Erythroblast (primary cell): ENCODE measurements at regions not wholly inside any gene's neighbourhood (a gene's known extent, or its start where the extent isn't known, plus 50 kb on each side); places are given as distances from the start of the nearest gene placed in this dataset.

Experiments
- DNase-seq, 2 experiments: peaks; one replicate each; lab custom pipeline; 2025; lab: John Stamatoyannopoulos, UW
- GATA1 ChIP-seq: IDR thresholded peaks from 2 replicates; pipeline ENCODE4 v1.6.1; 2011; ENCODE audit warnings: low read depth, mild to moderate bottlenecking, control low read depth, low read length, moderate library complexity
- POLR2A ChIP-seq: IDR thresholded peaks from 2 replicates; pipeline ENCODE4 v1.6.1; 2011; ENCODE audit warnings: mild to moderate bottlenecking, low read length

DNA sequence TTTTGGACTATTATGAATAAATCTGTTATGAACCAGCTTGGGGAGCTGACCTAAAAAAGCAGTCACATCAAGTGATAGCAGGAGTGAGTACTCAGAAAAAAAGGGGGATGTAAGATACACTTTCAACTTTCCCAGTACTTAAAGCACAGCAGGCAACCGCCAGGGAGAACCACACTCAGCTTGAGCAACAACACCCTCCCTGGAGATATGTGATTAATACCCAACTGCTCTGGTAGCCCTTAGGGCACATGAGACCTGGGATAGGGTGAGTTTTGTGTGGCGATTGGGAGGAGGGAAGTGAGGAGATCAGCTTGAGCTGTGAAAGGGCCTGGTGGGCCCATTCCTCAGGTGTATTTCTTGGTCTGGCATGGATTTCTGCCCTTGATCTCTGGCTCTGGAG, 220.3 kb upstream of the SFRP2 start:
- TF ChIP-seq POLR2A (no peak), GATA1 (no peak)
- DNase-seq = no peak

DNA sequence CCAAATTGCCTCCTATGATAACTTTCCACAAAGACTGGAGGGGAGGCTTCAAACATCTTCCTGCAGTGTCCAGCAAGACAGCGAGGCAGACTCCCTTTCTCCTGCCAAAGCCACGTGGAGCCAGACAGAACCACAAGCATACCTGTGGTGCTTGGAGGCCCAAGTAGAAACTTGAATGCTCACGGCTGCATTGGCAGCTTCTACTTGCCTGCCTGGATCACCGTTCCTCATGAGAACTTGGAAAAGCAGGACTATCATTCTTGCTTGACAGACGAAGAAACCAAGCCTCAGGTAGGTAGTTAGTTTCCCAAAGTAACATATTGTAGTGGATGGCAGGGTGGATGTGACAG, 216.3 kb upstream of the SFRP2 start:
- TF ChIP-seq POLR2A = no peak
- no peak for TF ChIP-seq GATA1
- no peak for DNase-seq

DNA sequence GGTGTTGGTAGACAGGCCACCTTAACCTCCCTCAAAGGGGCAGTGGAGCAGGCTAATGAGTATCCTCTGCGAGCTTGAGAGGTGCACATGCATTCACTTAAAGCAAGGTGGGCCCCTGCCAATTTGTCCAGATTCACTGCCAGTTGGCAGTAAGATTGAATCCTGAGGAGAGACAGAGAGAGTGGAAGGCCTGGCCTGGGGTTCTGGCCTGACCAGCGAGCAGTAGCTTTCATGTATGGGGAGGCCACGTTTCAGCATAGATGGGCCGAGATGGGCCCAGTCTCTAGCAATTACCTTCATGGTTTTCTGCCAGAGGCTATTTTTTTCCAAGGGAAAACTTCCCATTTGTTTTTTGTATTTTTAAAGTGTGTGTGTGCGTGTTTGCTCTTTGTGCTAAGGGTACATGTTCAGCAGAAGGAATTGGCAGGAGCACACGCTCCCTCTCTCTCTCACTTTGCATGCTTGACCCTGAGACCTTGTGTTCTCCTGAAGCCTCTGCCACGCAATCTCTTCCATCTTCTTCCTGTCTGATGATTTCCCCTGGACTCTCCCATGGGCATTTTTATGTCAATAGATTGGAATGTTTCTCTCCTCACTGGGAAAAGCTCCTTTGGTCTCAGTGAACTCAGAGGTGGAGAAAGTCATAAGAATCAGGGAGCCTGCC, 215.8 kb upstream of the SFRP2 start:
- DNase-seq = no peak
- TF ChIP-seq GATA1 = no peak
- no peak for TF ChIP-seq POLR2A

DNA sequence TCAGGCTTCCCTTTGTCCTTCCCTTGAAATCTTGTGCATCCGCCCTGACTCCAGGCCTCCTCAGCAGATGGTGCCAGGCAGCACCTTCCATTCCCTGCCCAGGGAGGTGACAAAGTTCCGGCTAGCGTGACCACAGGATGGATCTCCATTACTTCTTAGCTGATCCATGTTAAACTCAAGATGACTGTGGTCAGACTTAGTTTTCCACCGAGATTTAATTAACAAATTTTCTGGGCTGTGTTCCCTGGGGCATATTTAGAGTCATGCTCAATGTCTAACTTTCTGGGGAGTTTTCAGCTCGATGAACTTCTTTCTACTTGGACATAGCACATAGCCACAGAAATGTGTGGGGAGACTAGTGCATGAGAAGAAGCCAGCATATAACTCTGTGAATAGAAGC, 215.1 kb upstream of the SFRP2 start:
- TF ChIP-seq GATA1 (no peak), POLR2A (no peak)
- DNase-seq = no peak

DNA sequence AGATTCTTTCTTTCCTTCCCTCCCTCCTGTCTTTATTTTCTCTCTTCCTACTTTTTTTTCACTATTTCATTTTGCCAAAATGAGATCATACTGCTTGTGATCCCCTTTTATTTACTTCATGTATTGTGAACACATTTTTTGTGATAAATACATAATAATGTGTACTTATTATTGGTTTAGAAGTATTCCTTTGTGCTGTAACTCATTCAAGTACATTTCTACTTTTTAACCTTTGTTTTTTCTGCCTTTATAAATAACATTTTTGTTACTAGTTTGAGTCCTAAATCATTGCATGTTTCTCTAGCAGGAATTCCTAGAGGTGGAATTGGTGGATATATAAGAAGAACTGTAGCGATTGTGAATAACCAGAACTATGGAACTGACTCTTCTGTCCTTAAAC, 214.5 kb upstream of the SFRP2 start:
- TF ChIP-seq POLR2A (no peak), GATA1 (no peak)
- no peak for DNase-seq

DNA sequence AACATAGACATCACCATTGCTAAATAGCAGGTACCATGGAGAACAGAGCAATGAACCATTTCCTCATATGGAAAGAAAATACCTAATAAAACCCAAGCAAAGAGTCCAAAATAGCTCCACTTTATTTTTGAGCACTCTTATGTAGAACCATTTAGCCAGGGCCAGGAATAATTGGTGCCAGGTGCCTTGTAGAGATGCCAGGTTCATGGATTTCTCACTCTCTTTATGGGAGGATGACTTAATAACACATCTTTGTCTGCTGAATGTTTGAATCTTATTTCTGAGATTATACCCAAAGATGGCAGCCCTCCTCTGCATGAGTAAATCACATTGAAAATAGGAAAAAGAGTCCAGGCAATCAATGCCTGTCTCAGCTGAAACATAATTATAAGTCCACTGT, 212.3 kb upstream of the SFRP2 start:
- no peak for TF ChIP-seq POLR2A
- TF ChIP-seq GATA1 = no peak

DNA sequence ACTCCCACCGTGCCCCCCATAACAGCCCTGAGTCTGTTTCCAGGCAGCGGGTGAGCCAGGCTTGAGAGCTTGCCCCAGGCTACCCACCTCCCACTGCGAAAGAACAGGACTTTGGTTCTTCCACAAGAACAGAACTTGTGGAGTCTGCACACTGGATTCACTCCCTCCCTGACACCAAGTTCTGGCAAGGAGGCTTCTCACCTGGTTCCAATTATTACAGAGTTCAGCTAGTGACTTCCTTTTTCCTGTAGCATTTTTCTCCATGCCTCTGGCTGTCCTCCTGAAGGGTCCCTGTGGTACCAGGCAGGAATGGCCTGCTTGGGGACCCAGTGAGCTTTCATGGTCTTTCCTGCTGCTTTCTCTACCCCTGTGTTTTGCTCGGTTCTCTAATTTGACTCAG, 208.6 kb upstream of the SFRP2 start:
- TF ChIP-seq GATA1 = no peak
- no peak for TF ChIP-seq POLR2A
- DNase-seq = no peak

More for the DNA sequence above, 212.3 kb upstream of the SFRP2 start:
- DNase-seq = no peak

DNA sequence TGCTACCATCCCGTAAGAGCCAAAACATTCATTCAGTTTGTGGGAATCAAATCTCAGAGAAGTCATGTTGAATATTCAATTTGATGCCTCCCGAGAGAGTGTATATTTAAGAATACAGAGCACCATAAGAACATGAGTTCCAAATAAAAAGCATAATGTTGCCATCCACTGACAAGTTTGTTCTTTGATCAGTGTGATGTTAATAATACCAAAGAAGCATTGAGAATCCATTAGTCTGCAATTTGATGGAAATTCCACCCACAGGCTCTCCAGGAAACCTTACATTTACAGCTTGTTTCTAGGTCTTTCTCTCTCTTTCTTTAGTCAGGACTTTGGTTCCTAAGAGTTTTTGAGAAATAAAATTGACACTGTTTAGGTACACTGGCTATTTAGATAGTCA, 200.6 kb upstream of the SFRP2 start:
- no peak for DNase-seq
- TF ChIP-seq GATA1 = no peak
- no peak for TF ChIP-seq POLR2A

DNA sequence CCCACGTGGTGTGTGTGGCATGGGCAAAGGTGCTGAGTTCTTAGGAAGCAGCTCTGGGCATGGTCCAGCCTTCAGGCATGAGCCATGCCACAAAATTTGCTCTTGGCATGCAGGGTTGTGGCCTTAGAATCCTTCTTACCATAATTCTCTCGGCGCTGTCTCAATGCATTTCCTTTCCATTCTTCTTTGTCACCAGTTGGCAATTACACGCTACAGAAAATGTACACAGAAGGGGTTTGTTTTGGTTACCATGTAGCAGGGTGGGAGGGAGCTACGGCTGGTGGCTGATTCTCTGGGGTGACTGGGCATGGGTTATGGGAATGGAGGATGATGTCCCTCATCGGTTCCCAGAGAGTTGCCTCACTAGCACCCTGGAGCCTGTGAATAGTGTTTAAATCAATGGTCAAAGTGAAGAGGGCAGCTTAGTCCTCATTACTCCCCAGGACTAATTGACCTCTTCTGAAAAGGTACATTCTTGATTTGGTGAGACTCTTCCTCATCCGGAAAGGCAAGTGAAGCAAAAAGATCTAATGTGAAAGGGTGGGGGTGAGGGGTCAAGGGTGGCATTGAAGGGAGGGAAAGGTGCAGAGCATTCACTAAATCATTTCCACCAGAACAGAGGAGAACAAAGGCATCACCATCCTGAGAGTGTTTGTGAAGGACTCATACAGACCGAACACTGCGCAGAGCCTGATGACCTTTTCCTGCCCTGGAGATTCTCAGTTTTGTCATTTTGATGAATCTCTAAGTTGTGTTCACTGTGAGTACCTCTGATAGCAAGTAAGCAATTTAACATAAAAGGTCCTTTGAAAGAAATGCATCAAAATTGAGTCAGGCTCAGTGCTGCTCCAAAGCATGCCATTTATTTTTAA, 199.8 kb upstream of the SFRP2 start:
- no peak for TF ChIP-seq GATA1
- DNase-seq = no peak

DNA sequence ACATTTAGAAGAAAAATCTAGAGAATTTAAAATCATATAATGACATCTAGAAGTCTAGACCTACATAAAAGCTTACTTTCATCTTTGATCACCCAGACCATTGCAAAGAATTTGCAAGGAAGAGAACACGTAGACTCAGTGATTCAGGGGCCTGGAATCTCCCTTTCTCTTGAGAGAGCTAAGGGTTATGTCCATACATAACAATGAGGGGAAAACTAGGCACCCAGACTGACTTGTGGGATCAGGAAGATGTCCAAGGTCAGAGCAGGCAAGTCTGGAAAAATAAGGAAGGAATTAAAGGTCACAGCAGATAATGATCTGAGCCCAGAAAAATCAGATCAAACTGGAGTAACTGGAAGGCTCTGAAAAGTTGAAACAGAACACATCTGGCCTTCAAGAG, 198.4 kb upstream of the SFRP2 start:
- DNase-seq = no peak
- TF ChIP-seq GATA1 (no peak), POLR2A (no peak)

DNA sequence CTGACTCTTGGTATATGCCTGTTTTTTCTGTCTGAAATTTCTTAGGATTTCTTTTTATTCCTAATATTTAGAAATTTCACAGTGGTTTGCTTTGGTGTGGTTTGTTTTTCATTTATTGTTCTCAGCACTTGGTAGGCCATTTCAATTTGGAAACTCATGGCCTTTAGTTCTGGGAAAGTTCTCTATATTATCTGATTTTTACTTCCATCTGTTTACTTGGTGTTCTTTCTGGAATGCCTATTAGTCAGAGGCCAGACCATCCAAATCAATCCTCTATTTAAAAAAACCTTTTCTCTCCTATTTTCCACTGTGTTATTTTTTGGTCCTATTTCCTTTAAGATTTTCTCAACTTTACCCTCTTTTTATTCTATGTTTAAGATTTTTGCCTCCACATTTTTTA, 188.1 kb upstream of the SFRP2 start:
- no peak for DNase-seq
- TF ChIP-seq POLR2A = no peak
- TF ChIP-seq GATA1 = no peak

DNA sequence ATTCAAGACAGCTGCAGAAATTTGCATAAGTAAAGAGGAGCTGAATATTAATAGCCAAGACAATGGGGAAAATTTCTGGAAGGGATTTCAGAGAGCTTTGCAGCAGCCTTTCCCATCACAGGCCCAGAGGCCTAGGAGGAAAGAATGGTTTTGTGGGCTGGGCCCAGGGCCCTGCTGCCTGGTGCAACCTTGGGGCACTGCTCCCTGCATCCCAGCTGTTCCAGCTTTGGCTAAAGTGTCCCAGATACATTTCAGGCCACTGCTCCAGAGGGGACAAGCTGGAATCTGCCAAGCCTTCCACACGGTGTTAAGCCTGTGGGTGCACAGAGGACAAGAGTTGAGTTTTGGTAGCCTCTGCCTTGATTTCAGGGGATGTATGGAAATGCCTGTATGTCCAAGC, 185.6 kb upstream of the SFRP2 start:
- TF ChIP-seq GATA1 (no peak), POLR2A (no peak)
- no peak for DNase-seq

DNA sequence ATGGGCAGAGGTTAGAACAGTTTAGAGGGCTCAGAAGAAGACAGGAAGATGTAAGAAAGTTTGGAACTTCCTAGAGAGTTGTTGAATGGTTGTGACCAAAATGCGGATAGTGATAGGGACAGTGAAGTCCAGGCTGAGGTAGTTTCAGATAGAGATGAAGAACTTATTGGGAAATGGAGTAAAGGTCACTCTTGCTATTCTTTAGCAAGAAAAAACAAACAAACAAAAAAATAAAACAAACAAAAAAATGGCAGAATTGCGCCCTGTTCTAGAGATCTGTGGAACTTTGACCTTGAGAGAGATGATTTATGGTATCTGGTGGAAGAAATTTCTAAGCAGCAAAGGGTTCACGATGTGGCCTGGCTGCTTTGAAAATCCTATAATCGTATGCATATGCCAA, 185.1 kb upstream of the SFRP2 start:
- no peak for DNase-seq
- TF ChIP-seq GATA1 = no peak

DNA sequence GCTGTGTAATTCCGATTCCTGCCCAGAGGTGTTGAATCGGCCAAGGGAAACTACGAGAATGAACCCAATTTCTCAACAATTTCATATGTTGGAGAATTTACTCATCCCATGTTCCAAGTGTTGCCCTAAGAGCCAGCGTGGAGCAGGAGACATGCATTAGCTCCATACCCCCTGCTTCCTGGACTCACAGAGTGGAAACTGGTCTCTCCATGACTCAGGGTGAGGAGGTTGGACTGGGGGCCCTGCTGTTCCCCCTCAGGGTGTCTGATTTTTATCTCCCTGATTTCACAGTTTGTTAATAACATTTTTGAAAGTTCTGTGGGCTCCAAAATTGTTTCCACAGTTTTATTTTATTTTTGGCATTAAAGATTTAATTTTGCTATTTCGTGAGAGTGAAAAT, 183.0 kb upstream of the SFRP2 start:
- TF ChIP-seq POLR2A (no peak), GATA1 (no peak)
- no peak for DNase-seq

DNA sequence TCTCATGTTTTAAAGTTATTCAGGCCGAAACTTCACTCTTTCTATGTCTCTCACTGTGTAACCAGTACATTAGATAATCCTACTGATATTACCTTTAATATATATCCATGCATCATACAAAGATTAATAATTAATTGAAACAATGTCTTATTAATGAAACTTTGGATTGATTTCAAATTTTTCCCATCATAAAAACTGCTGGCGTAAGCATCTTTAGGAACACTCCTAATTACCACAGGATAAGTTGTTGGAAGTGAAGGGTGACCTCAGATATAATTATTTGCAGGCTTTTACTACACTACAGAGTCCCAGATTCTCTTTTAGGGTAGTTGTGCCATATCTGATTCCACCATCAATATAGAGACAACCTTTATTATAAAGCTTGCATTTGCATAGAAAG, 181.3 kb upstream of the SFRP2 start:
- TF ChIP-seq POLR2A (no peak), GATA1 (no peak)

More for the DNA sequence above, 181.3 kb upstream of the SFRP2 start:
- DNase-seq = no peak
